GM23338 (cell line): ENCODE measurements at regions not wholly inside any gene's neighbourhood (a gene's known extent, or its start where the extent isn't known, plus 50 kb on each side); places are given as distances from the start of the nearest gene placed in this dataset.

ENCODE experiments used
- ATAC-seq: fragments of 200-7000 bp; cut with Tn5 transposase; 3 replicates; pipeline ENCODE4 v1.9.1; 2020
- DNase-seq: peaks from one replicate; pipeline ENCODE4 v3.0.0-alpha.2; 2015; ENCODE audit warnings: low spot score
- H2AFZ ChIP-seq: fragments of 200-600 bp; sonication (generic); 2 replicates; pipeline ENCODE4 v1.8.0; 2016; ENCODE audit warnings: antibody characterized with exemption, mild to moderate bottlenecking, moderate library complexity
- H3F3A ChIP-seq: fragments of 200-600 bp; sonication (generic); replicated peaks from 2 replicates; pipeline ENCODE4 v1.8.0; 2017; ENCODE audit warnings: antibody characterized with exemption, mixed run types, low read depth
- H3K27ac ChIP-seq: fragments of 200-600 bp; sonication (generic); 2 replicates; pipeline ENCODE4 v1.6.1; 2016; ENCODE audit warnings: low read depth
- H3K27me3 ChIP-seq: fragments of 200-600 bp; sonication (generic); 2 replicates; pipeline ENCODE4 v1.8.0; 2016; ENCODE audit warnings: mild to moderate bottlenecking, mixed run types, moderate library complexity; ENCODE audit not compliant: insufficient read depth
- H3K36me3 ChIP-seq: fragments of 200-600 bp; sonication (generic); 2 replicates; pipeline ENCODE4 v1.8.0; 2016; ENCODE audit warnings: mild to moderate bottlenecking; ENCODE audit not compliant: insufficient read depth
- H3K4me1 ChIP-seq: fragments of 200-600 bp; sonication (generic); 2 replicates; pipeline ENCODE4 v1.8.0; 2016; ENCODE audit warnings: mild to moderate bottlenecking, moderate library complexity; ENCODE audit not compliant: insufficient read depth
- H3K4me2 ChIP-seq: fragments of 200-600 bp; sonication (generic); 2 replicates; pipeline ENCODE4 v1.7.1; 2017; ENCODE audit warnings: mixed run types
- H3K4me3 ChIP-seq: fragments of 200-600 bp; sonication (generic); 2 replicates; pipeline ENCODE4 v1.6.1; 2016; ENCODE audit warnings: mixed run types
- H3K79me2 ChIP-seq: fragments of 200-600 bp; sonication (generic); replicated peaks from 2 replicates; pipeline ENCODE4 v1.8.0; 2017; ENCODE audit warnings: mild to moderate bottlenecking; ENCODE audit not compliant: insufficient read depth
- H3K9me2 ChIP-seq: fragments of 200-600 bp; sonication (generic); 2 replicates; pipeline ENCODE4 v1.8.0; 2017; ENCODE audit not compliant: insufficient read depth
- H4K20me1 ChIP-seq: fragments of 200-600 bp; sonication (generic); replicated peaks from 2 replicates; pipeline ENCODE4 v1.8.0; 2017; ENCODE audit warnings: mild to moderate bottlenecking; ENCODE audit not compliant: insufficient read depth
- H3K27ac Mint-ChIP-seq: 2 replicates; pipeline ENCODE4 v1.8.0; 2020; ENCODE audit warnings: inconsistent platforms, mild to moderate bottlenecking, moderate library complexity, mixed read lengths
- H3K27me3 Mint-ChIP-seq: 3 replicates; pipeline ENCODE4 v1.8.0; 2022; ENCODE audit warnings: low read depth, mild to moderate bottlenecking, moderate library complexity, mixed read lengths, inconsistent platforms; ENCODE audit not compliant: insufficient read depth, poor library complexity
- H3K36me3 Mint-ChIP-seq: 3 replicates; pipeline ENCODE4 v1.8.0; 2021; ENCODE audit warnings: low read depth, mild to moderate bottlenecking, inconsistent platforms, moderate library complexity, mixed read lengths
- H3K4me1 Mint-ChIP-seq: 3 replicates; pipeline ENCODE4 v1.8.0; 2020; ENCODE audit warnings: mild to moderate bottlenecking, inconsistent platforms, mixed read lengths
- H3K4me3 Mint-ChIP-seq: 3 replicates; pipeline ENCODE4 v1.8.0; 2021; ENCODE audit warnings: moderate library complexity, mild to moderate bottlenecking, inconsistent platforms, mixed read lengths
- H3K9me3 Mint-ChIP-seq: 3 replicates; pipeline ENCODE4 v1.8.0; 2020; ENCODE audit warnings: moderate library complexity, mild to moderate bottlenecking, inconsistent platforms, mixed read lengths
- CREB1 ChIP-seq: fragments of 250-450 bp; sonication (Bioruptor Pico); IDR thresholded peaks from 2 replicates; pipeline ENCODE4 v1.5.0; 2020; ENCODE audit warnings: low read depth, mild to moderate bottlenecking, moderate library complexity
- EZH2 ChIP-seq: fragments of 200-600 bp; sonication (generic); IDR thresholded peaks from one replicate; pipeline ENCODE4 v1.8.0; 2017; ENCODE audit warnings: antibody characterized with exemption, mild to moderate bottlenecking, low read depth; ENCODE audit not compliant: unreplicated experiment
- JUNB ChIP-seq: IDR thresholded peaks from one replicate; pipeline ENCODE4 v1.6.1; 2016; ENCODE audit warnings: antibody characterized with exemption; ENCODE audit not compliant: unreplicated experiment
- NANOG ChIP-seq: IDR thresholded peaks from 2 replicates; pipeline ENCODE4 v1.6.1; 2016; ENCODE audit warnings: antibody characterized with exemption, borderline replicate concordance
- POLR2AphosphoS5 ChIP-seq: IDR thresholded peaks from 2 replicates; pipeline ENCODE4 v1.6.1; 2016; ENCODE audit warnings: antibody characterized with exemption, low read depth
- STAT1 ChIP-seq: IDR thresholded peaks from one replicate; pipeline ENCODE4 v1.6.1; 2016; ENCODE audit warnings: antibody characterized with exemption; ENCODE audit not compliant: unreplicated experiment
- ZNF331 ChIP-seq: fragments of 250-450 bp; sonication (Bioruptor Pico); IDR thresholded peaks from 2 replicates; pipeline ENCODE4 v1.5.0; 2020; ENCODE audit warnings: low read depth, mild to moderate bottlenecking, moderate library complexity
- TF ChIP-seq, protein P1 (sequence below), 2 experiments: fragments of 200-600 bp in 1 of 2; sonication (generic) in 1 of 2; conservative IDR thresholded peaks; 2 replicates each; pipeline versions ENCODE4 v1.5.1 to v1.6.1; 2016 to 2017; ENCODE audit warnings: antibody characterized with exemption in 2 of 2, low read depth in 2 of 2, mild to moderate bottlenecking in 2 of 2, moderate library complexity in 1 of 2
- TF ChIP-seq, protein P2 (sequence below): IDR thresholded peaks from one replicate; pipeline ENCODE4 v1.6.1; 2018; ENCODE audit warnings: antibody characterized with exemption; ENCODE audit not compliant: unreplicated experiment

DNA sequence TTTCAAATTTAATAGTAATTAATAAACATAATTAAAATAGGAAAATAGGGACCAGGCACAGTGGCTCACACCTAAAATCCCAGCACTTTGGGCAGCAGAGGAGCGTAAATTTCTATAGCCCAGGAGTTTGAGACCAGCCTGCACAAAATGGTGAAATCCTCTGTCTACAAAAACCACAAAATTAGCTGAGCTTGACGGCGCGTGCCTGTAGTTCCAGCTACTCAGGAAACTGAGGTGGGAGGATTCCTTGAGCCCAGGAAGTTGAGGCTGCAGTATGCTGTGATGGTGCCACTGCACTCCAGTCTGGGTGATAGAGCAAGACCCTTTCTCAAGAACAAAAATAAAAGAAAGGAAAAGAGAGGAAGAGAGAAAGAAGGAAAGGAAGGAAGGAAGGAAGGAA is 1387.0 kb upstream of the ADGRB3 start (continued):
- TF ChIP-seq, protein P1, sequence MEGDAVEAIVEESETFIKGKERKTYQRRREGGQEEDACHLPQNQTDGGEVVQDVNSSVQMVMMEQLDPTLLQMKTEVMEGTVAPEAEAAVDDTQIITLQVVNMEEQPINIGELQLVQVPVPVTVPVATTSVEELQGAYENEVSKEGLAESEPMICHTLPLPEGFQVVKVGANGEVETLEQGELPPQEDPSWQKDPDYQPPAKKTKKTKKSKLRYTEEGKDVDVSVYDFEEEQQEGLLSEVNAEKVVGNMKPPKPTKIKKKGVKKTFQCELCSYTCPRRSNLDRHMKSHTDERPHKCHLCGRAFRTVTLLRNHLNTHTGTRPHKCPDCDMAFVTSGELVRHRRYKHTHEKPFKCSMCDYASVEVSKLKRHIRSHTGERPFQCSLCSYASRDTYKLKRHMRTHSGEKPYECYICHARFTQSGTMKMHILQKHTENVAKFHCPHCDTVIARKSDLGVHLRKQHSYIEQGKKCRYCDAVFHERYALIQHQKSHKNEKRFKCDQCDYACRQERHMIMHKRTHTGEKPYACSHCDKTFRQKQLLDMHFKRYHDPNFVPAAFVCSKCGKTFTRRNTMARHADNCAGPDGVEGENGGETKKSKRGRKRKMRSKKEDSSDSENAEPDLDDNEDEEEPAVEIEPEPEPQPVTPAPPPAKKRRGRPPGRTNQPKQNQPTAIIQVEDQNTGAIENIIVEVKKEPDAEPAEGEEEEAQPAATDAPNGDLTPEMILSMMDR (conservative IDR thresholded peaks at IDR 0.05; ENCODE audit: low read depth in 2 of 2): no peak
- TF ChIP-seq EZH2 (no peak), POLR2AphosphoS5 (no peak), JUNB (no peak)

GRCh38 chr6:67244037-67244436 is 1391.0 kb upstream of the ADGRB3 start:
- H3K79me2 ChIP-seq: no peaks in the 10 kb centered on the region
- no peak for TF ChIP-seq CREB1 (CRISPR knock-in tag)
- TF ChIP-seq POLR2AphosphoS5: no peak
- TF ChIP-seq NANOG: no peak
- TF ChIP-seq, protein P1 (conservative IDR thresholded peaks at IDR 0.05; ENCODE audit: low read depth in 2 of 2): no peak
- TF ChIP-seq, protein P2, sequence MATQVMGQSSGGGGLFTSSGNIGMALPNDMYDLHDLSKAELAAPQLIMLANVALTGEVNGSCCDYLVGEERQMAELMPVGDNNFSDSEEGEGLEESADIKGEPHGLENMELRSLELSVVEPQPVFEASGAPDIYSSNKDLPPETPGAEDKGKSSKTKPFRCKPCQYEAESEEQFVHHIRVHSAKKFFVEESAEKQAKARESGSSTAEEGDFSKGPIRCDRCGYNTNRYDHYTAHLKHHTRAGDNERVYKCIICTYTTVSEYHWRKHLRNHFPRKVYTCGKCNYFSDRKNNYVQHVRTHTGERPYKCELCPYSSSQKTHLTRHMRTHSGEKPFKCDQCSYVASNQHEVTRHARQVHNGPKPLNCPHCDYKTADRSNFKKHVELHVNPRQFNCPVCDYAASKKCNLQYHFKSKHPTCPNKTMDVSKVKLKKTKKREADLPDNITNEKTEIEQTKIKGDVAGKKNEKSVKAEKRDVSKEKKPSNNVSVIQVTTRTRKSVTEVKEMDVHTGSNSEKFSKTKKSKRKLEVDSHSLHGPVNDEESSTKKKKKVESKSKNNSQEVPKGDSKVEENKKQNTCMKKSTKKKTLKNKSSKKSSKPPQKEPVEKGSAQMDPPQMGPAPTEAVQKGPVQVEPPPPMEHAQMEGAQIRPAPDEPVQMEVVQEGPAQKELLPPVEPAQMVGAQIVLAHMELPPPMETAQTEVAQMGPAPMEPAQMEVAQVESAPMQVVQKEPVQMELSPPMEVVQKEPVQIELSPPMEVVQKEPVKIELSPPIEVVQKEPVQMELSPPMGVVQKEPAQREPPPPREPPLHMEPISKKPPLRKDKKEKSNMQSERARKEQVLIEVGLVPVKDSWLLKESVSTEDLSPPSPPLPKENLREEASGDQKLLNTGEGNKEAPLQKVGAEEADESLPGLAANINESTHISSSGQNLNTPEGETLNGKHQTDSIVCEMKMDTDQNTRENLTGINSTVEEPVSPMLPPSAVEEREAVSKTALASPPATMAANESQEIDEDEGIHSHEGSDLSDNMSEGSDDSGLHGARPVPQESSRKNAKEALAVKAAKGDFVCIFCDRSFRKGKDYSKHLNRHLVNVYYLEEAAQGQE: no peak
- no peak for TF ChIP-seq ZNF331
- no peak for TF ChIP-seq STAT1
- H3K27me3 ChIP-seq: no peaks in the 10 kb centered on the region
- Mint-ChIP-seq H3K27me3 (no peaks in the 10 kb centered on the region), H3K36me3 (no peaks in the 10 kb centered on the region; the same call in 2 of the 3 replicates), H3K4me1 (no peaks in the 10 kb centered on the region), H3K9me3 (peaks cover 3% of the 10 kb centered on the region; the same call in 2 of the 3 replicates), H3K4me3 (no peak overlapping the region), H3K27ac (no peak overlapping the region)
- H4K20me1 ChIP-seq: no peaks in the 10 kb centered on the region
- DNase-seq (no peak), ATAC-seq (no peak)
- no peak overlapping the region for H2AFZ ChIP-seq
- no peaks in the 10 kb centered on the region for H3K9me2 ChIP-seq
- H3K36me3 ChIP-seq: no peaks in the 10 kb centered on the region
- H3K4me2 ChIP-seq: no peak overlapping the region
- no peaks in the 10 kb centered on the region for H3K4me1 ChIP-seq
- H3F3A ChIP-seq: no peaks in the 10 kb centered on the region
- no peak overlapping the region for H3K27ac ChIP-seq
- H3K4me3 ChIP-seq: no peak overlapping the region
